Stimulated activated CD4-positive, alpha-beta T cell treated with anti-CD3 and anti-CD28 coated beads, Interleukin-1b, Interleukin-23, amount 100 ng/mL, for 24 hours (primary cell): ENCODE measurements at regions not wholly inside any gene's neighbourhood (a gene's known extent, or its start where the extent isn't known, plus 50 kb on each side); places are given as distances from the start of the nearest gene placed in this dataset.

Experiments used
- DNase-seq, 4 experiments: peaks; one replicate each; pipeline ENCODE4 v3.0.0-alpha.2; 2020; ENCODE audit warnings: low read depth in 4 of 4, low spot score in 1 of 4

GRCh38 chr1:194223596-194223995 lies 1037.2 kb upstream of the B3GALT2 start:
- no peak for DNase-seq

DNA sequence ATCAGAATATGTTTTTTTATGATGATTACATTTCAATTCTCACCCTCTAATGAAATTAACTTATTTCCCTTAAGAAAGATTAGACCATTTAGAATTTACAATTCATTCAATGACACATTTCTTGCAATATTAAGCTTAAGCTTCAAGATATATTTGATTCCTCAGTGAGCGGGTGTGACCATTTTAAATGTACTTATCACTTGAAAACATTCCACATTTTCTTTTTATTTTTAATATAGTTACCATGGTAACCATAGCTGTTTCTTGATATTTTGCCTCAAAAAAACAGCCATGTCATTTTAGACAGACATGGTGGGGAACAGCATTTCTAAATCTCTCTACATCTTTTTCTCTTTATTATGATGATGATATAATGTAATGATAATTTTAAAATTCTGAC lies 1029.0 kb upstream of the B3GALT2 start:
- DNase-seq: no peak

DNA sequence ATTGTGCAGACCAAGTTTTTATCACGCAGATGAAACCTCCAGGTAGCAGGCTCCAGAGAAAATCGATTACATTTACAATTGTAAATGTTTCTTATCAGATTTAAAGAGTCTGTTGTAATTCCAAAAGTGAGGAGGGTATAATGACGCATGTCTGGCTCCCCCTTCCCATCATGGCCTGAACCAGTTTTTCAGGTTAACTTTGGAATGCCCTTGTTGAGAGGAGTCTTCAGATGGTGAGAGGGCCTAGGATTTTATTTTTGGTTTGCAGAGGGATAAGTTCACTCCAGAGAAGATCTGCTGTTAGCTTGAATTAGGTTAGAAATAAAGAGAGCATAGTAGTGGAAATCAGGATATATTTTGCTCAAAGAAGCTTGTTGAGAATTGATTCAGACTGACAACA lies 1028.3 kb upstream of the B3GALT2 start:
- DNase-seq: no peak

DNA sequence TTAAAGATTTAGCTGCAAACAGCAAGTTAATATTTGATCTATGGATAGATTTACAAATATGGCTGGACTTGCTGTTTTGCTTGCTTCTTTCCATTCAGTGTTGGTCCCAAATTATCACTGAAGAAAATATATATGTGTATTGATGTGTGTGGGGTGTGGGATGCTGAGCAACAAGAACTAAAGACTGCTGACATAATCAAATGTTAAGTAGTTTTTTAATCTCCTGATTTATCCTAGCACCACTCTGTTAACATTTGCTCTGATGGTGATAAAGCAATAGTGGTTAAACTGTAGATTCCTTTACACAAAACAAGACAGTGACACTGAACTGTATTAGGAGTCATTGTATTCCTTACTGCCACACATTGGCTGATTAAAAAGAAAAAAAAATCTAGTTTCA lies 1023.5 kb upstream of the B3GALT2 start:
- DNase-seq: no peak

DNA sequence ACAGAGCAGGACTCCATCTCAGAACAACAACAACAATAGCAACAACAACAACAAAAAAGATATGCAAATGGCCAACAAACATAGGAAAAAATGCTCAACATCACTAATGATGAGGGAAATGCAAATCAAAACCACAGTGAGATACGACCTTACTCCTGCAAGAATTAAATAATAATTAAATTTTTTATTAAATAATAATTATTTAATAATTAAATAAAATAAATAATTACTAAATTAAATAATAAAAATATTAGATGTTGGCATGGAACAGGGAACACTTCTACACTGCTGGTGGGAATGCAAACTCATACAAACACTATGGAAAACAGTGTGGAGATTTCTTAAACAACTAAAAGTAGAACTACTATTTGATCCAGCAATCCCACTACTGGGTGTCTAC lies 1022.3 kb upstream of the B3GALT2 start:
- no peak for DNase-seq

DNA sequence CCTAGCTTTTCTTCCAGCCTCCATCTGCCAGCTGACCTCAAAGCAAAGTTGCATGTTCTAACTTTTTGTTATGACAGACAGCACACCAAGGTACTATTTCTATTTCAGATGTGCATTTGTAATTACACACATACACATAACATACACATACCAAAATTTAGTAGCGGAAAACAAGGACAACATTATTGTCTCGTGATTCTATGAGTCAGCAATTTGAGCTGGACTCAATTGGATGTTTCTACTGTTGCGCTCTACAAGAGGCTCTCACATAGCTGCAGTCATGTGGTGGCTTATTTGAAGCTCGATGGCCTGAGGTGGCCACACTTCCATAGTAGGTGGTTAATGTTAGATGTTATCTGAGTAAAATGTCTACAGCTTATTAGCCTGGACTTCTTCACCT lies 1010.1 kb upstream of the B3GALT2 start:
- no peak for DNase-seq

- no peak for DNase-seq
Measured at GRCh38 chr1:194194724-194195123, 1008.3 kb upstream of the B3GALT2 start.

- DNase-seq: no peak
Measured at GRCh38 chr1:194184974-194185373, 998.6 kb upstream of the B3GALT2 start.

- no peak for DNase-seq
Measured at GRCh38 chr1:194184425-194184824, 998.0 kb upstream of the B3GALT2 start.

GRCh38 chr1:194181845-194182244 lies 995.4 kb upstream of the B3GALT2 start:
- no peak for DNase-seq

- no peak for DNase-seq
Measured at GRCh38 chr1:194176212-194176611, 989.8 kb upstream of the B3GALT2 start.

DNA sequence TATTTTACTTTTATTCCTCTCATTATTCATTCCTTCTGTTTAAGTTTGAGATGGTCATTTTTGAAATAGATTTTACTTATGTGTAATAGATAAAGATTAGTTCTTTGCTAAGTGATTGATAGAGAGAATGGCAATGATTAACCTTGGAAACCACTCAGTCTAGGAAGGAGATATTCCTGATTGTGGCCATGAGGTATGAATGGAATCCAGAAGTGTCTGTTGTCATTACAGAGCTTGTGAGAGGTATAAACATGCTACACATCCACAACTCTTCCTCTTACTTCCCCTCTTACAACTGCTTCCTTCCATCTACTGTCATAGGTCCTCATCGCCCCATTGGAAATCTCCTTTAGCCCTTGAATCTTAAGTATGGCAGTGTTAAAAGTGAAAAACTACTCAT lies 988.8 kb upstream of the B3GALT2 start:
- no peak for DNase-seq

DNA sequence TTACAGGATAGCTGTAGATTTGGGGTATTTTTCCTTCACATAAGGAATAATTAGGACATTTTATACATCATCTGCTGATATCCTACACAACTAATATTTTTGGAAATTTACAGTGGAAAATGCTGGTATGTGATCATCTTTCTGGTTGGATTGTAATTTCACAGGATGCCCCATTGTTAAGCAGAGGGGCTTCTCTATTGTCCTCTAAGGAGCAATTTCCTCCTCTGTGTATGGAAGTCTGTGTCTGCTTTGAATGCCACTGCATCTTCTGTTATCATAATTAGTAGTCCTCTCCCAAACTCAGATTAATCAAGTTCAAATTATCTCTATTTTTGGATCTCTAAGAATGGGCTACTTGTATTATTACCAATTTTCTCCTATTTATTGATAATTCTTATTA lies 988.1 kb upstream of the B3GALT2 start:
- DNase-seq: no peak

DNA sequence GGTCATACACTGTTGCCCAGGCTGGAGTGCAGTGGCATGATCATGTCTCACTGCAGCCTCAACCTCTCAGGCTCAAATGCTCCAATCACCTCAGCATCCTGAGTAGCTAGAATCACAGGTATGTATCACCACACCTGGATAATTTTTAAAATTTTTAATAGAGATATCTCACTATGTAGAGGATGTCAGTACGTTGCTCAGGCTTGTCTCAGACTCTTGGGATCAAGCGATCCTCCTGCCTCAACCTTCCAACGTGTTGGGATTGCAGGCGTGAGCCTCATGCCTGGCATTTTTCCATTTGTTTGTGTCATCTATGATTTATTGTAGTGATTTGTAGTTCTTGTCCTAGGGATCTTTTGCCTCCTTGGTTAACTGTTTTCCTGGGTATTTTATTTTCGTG lies 985.2 kb upstream of the B3GALT2 start:
- no peak for DNase-seq

GRCh38 chr1:194167956-194168640 lies 981.7 kb upstream of the B3GALT2 start:
- no peak for DNase-seq

DNA sequence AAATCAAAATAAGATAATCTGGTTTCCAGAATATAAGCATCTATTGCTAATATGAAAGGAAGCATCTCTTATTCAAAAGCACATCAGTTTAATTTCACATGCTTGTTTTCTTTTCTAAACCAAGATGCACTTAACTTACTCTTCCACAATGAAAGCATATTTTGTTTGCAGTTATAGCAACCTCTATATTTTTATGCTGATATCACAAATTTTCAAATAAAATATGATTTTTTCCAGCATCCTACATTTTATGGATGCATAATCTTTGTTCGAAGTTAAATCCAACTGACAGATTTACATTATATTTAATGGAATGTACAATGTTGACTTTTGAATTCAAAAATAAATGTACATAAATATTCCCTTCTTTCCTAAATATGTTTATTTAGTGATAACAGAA lies 978.3 kb upstream of the B3GALT2 start:
- DNase-seq: no peak

DNA sequence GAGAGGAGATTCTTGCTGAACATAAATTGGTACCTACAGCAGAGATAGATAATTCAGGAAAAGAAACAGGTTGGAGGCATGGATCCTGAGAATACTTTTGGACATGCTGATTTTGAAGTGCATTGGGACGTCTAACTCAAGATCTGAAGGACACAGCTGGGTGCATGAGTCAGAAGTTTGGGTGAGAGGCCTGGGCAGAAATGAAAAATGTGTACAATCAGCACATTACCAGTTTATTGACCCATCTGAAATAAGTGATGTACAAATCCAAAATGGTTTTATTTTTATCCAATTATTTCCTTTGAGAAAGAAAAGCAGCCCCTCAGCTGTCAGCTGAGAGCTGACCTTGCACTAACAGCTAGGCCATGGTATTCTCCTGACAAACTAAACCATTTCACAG lies 975.2 kb upstream of the B3GALT2 start:
- DNase-seq: no peak

DNA sequence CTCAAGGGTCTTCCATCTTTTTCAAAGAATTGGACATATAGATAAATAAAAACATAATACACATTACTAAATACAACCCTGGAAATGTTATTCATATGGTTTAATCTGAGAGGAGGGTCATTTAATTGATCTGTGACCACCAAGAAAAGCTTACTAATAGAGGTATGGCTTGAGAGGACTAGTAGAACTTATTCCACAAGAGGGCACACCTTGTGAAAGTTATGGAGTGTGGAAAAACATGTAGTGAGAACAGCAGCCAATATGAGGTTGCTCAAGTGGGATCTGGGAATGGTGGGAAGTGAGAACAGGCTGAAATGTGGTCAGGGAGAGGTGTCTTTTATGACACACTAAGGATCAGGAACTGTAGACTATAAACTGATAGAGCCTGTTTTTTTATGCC lies 973.5 kb upstream of the B3GALT2 start:
- no peak for DNase-seq

GRCh38 chr1:194155962-194156361 lies 969.5 kb upstream of the B3GALT2 start:
- DNase-seq: no peak

- DNase-seq: no peak
Measured at GRCh38 chr1:194151056-194151455, 964.6 kb upstream of the B3GALT2 start.

GRCh38 chr1:194150242-194150641 lies 963.8 kb upstream of the B3GALT2 start:
- DNase-seq: no peak

GRCh38 chr1:194133152-194133551 lies 946.7 kb upstream of the B3GALT2 start:
- no peak for DNase-seq

- DNase-seq: no peak
Measured at GRCh38 chr1:194118086-194118485, 931.7 kb upstream of the B3GALT2 start.

- no peak for DNase-seq
Measured at GRCh38 chr1:194117582-194117981, 931.2 kb upstream of the B3GALT2 start.
